Right ventricle myocardium inferior (tissue), 1 donor: ENCODE measurements at regions not wholly inside any gene's neighbourhood (a gene's known extent, or its start where the extent isn't known, plus 50 kb on each side); places are given as distances from the start of the nearest gene placed in this dataset.

Experiments
- ATAC-seq: fragments of 200-7000 bp; cut with Tn5 transposase; one replicate; pipeline ENCODE4 v1.9.1; 2020; ENCODE audit warnings: mild to moderate bottlenecking, moderate library complexity
- DNase-seq: peaks from one replicate; pipeline ENCODE4 v3.0.0; 2021; ENCODE audit errors: missing footprints
- intact Hi-C: fragments of 100-400 bp; cut with DNase I; formaldehyde crosslinking; loops from one replicate; pipeline ENCODE4 v1.11.0; 2022
- donor health status: DM: no; HTN: yes; CAD: no; lungs with severe emphysema.

GRCh38 chr10:3467052-3467951 is 294.7 kb upstream of the PITRM1 start:
- intact Hi-C loops: loop anchor here (5.0 kb wide), 3 partner anchors 70 to 1190 kb away; no protein-coding TSS in a partner anchor
- DNase-seq: peak; percentile 87
- ATAC-seq: peak; percentile 57

GRCh38 chr10:3465406-3465891 is 292.9 kb upstream of the PITRM1 start:
- ATAC-seq (no peak), DNase-seq (no peak)
- intact Hi-C loops: loop anchor here (5.0 kb wide), 3 partner anchors 68 to 1192 kb away; no protein-coding TSS in a partner anchor

- intact Hi-C loops: loop anchor here (5.0 kb wide), 3 partner anchors 68 to 1192 kb away; no protein-coding TSS in a partner anchor
- DNase-seq: no peak
- no peak for ATAC-seq
Measured at GRCh38 chr10:3464760-3465405, 292.3 kb upstream of the PITRM1 start.

- no peak for ATAC-seq
- no peak for DNase-seq
- intact Hi-C loops: no loop called here
Measured at GRCh38 chr10:3460420-3461128, 288.0 kb upstream of the PITRM1 start.

GRCh38 chr10:3455385-3456334 is 283.1 kb upstream of the PITRM1 start:
- DNase-seq (no peak), ATAC-seq (no peak)
- intact Hi-C loops: no loop called here

GRCh38 chr10:3452683-3453361 is 280.2 kb upstream of the PITRM1 start:
- no peak for DNase-seq
- intact Hi-C loops: loop anchor here (2.0 kb wide), 1 partner anchor 330 kb away; no protein-coding TSS in a partner anchor
- ATAC-seq: peak; percentile 52

GRCh38 chr10:3452173-3452626 is 279.6 kb upstream of the PITRM1 start:
- intact Hi-C loops: loop anchor here (2.0 kb wide), 1 partner anchor 331 kb away; no protein-coding TSS in a partner anchor
- ATAC-seq (peak; percentile 64), DNase-seq (no peak)

- DNase-seq (no peak), ATAC-seq (peak; percentile 20)
- intact Hi-C loops: loop anchor here (2.0 kb wide), 1 partner anchor 331 kb away; no protein-coding TSS in a partner anchor
Measured at GRCh38 chr10:3451516-3452172, 279.1 kb upstream of the PITRM1 start.

GRCh38 chr10:3446221-3446620 is 273.6 kb upstream of the PITRM1 start:
- DNase-seq (no peak), ATAC-seq (no peak)
- intact Hi-C loops: no loop called here

GRCh38 chr10:3445648-3446047 is 273.1 kb upstream of the PITRM1 start:
- intact Hi-C loops: no loop called here
- no peak for ATAC-seq

GRCh38 chr10:3442451-3442990 is 269.9 kb upstream of the PITRM1 start:
- intact Hi-C loops: no loop called here
- no peak for ATAC-seq
- no peak for DNase-seq

More at GRCh38 chr10:3445648-3446047, 273.1 kb upstream of the PITRM1 start:
- no peak for DNase-seq

- intact Hi-C loops: no loop called here
- no peak for ATAC-seq
Measured at GRCh38 chr10:3439183-3439582, 266.6 kb upstream of the PITRM1 start.

GRCh38 chr10:3438606-3439005 is 266.0 kb upstream of the PITRM1 start:
- ATAC-seq (no peak), DNase-seq (no peak)
- intact Hi-C loops: no loop called here

More at GRCh38 chr10:3439183-3439582, 266.6 kb upstream of the PITRM1 start:
- DNase-seq: no peak

GRCh38 chr10:3435671-3436070 is 263.1 kb upstream of the PITRM1 start:
- DNase-seq (no peak), ATAC-seq (no peak)
- intact Hi-C loops: no loop called here

- no peak for ATAC-seq
- intact Hi-C loops: no loop called here
- no peak for DNase-seq
Measured at GRCh38 chr10:3433988-3434387, 261.4 kb upstream of the PITRM1 start.

- intact Hi-C loops: no loop called here
- ATAC-seq: no peak
Measured at GRCh38 chr10:3433131-3433530, 260.5 kb upstream of the PITRM1 start.

More at GRCh38 chr10:3433131-3433530, 260.5 kb upstream of the PITRM1 start:
- no peak for DNase-seq
